ENCODE measurements at regions not wholly inside any gene's neighbourhood (a gene's known extent, or its start where the extent isn't known, plus 50 kb on each side); places are given as distances from the start of the nearest gene placed in this dataset.

DNA sequence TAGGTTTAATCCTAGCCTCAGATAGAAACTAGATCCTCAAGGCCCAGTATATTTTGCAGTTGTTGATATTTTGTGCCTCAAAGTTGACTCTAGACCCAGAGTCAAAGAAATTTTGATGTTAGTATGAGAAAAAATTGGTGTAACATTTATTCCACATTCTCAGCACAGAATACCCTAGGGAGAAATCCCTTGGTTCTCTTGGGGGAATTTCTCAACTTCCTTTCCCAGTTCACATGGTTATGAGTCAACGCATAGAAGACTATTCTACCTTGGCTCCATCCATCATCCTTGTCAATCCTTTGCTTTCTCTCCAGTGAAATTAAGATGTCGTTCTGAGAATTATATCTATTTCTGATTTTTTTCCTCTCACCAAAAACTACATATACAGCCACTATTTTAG, 145.3 kb downstream of the POSTN start:
- DNase-seq = no peak
- TF ChIP-seq, protein P1, sequence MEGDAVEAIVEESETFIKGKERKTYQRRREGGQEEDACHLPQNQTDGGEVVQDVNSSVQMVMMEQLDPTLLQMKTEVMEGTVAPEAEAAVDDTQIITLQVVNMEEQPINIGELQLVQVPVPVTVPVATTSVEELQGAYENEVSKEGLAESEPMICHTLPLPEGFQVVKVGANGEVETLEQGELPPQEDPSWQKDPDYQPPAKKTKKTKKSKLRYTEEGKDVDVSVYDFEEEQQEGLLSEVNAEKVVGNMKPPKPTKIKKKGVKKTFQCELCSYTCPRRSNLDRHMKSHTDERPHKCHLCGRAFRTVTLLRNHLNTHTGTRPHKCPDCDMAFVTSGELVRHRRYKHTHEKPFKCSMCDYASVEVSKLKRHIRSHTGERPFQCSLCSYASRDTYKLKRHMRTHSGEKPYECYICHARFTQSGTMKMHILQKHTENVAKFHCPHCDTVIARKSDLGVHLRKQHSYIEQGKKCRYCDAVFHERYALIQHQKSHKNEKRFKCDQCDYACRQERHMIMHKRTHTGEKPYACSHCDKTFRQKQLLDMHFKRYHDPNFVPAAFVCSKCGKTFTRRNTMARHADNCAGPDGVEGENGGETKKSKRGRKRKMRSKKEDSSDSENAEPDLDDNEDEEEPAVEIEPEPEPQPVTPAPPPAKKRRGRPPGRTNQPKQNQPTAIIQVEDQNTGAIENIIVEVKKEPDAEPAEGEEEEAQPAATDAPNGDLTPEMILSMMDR (IDR thresholded peaks at IDR 0.05; ENCODE audit: borderline replicate concordance, extremely low read depth, insufficient read depth) = no peak
- H3K4me1 ChIP-seq (ENCODE audit: control insufficient read depth in 2 of 3, insufficient read depth in 2 of 3, low read depth in 1 of 3, low read length in 3 of 3) = no peaks in the 10 kb centered on the region
- no peak overlapping the region for H3K4me3 ChIP-seq (ENCODE audit: low read length in 3 of 3)
- H3K9me3 ChIP-seq (ENCODE audit: control insufficient read depth in 2 of 3, insufficient read depth in 1 of 3, low read length in 3 of 3) = no peaks in the 10 kb centered on the region
- H3K9ac ChIP-seq (ENCODE audit: low read length in 3 of 3) = no peak overlapping the region
- intact Hi-C loops (cut with DNase I) = no loop called here
- H3K27ac ChIP-seq (ENCODE audit: low read depth in 2 of 2, low read length in 2 of 2) = no peak overlapping the region
- H3K27me3 ChIP-seq (ENCODE audit: control insufficient read depth, insufficient read depth, low read length) = no peaks in the 10 kb centered on the region
- no peaks in the 10 kb centered on the region for H3K36me3 ChIP-seq (ENCODE audit: control insufficient read depth in 2 of 3, insufficient read depth in 3 of 3, low read length in 3 of 3)
- FAIRE-seq = no peak

- Histone ChIP-seq H3K36me3 (ENCODE audit: control insufficient read depth in 2 of 3, insufficient read depth in 3 of 3, low read length in 3 of 3) (no peaks in the 10 kb centered on the region), H3K9ac (ENCODE audit: low read length in 3 of 3) (no peak overlapping the region), H3K9me3 (ENCODE audit: control insufficient read depth in 2 of 3, insufficient read depth in 1 of 3, low read length in 3 of 3) (no peaks in the 10 kb centered on the region), H3K4me3 (ENCODE audit: low read length in 3 of 3) (no peak overlapping the region), H3K4me1 (ENCODE audit: control insufficient read depth in 2 of 3, insufficient read depth in 2 of 3, low read depth in 1 of 3, low read length in 3 of 3) (no peaks in the 10 kb centered on the region), H3K27ac (ENCODE audit: low read depth in 2 of 2, low read length in 2 of 2) (no peak overlapping the region), H3K27me3 (ENCODE audit: control insufficient read depth, insufficient read depth, low read length) (no peaks in the 10 kb centered on the region)
- TF ChIP-seq, protein P1 (IDR thresholded peaks at IDR 0.05; ENCODE audit: borderline replicate concordance, extremely low read depth, insufficient read depth) = no peak
- intact Hi-C loops (cut with DNase I) = no loop called here
- FAIRE-seq (no peak), DNase-seq (no peak)
Observed at GRCh38 chr13:37450276-37450675, 148.3 kb downstream of the POSTN start.

- Histone ChIP-seq H3K4me1 (ENCODE audit: control insufficient read depth in 2 of 3, insufficient read depth in 2 of 3, low read depth in 1 of 3, low read length in 3 of 3) (no peaks in the 10 kb centered on the region), H3K9ac (ENCODE audit: low read length in 3 of 3) (no peak overlapping the region), H3K27me3 (ENCODE audit: control insufficient read depth, insufficient read depth, low read length) (no peaks in the 10 kb centered on the region), H3K36me3 (ENCODE audit: control insufficient read depth in 2 of 3, insufficient read depth in 3 of 3, low read length in 3 of 3) (no peaks in the 10 kb centered on the region), H3K27ac (ENCODE audit: low read depth in 2 of 2, low read length in 2 of 2) (no peak overlapping the region), H3K9me3 (ENCODE audit: control insufficient read depth in 2 of 3, insufficient read depth in 1 of 3, low read length in 3 of 3) (no peaks in the 10 kb centered on the region), H3K4me3 (ENCODE audit: low read length in 3 of 3) (no peak overlapping the region)
- TF ChIP-seq, protein P1 (IDR thresholded peaks at IDR 0.05; ENCODE audit: borderline replicate concordance, extremely low read depth, insufficient read depth) = no peak
- FAIRE-seq = no peak
- intact Hi-C loops (cut with DNase I) = no loop called here
- DNase-seq = peak in 2 of 5 donors; percentile 5 to 6
Observed at GRCh38 chr13:37448153-37448552, 150.4 kb downstream of the POSTN start.

- no peak overlapping the region for H3K9ac ChIP-seq (ENCODE audit: low read length in 3 of 3)
- H3K36me3 ChIP-seq (ENCODE audit: control insufficient read depth in 2 of 3, insufficient read depth in 3 of 3, low read length in 3 of 3) = no peaks in the 10 kb centered on the region
- H3K9me3 ChIP-seq (ENCODE audit: control insufficient read depth in 2 of 3, insufficient read depth in 1 of 3, low read length in 3 of 3) = no peaks in the 10 kb centered on the region
- intact Hi-C loops (cut with DNase I) = no loop called here
- H3K27me3 ChIP-seq (ENCODE audit: control insufficient read depth, insufficient read depth, low read length) = no peaks in the 10 kb centered on the region
- FAIRE-seq = no peak
- TF ChIP-seq, protein P1 (IDR thresholded peaks at IDR 0.05; ENCODE audit: borderline replicate concordance, extremely low read depth, insufficient read depth) = no peak
- H3K27ac ChIP-seq (ENCODE audit: low read depth in 2 of 2, low read length in 2 of 2) = no peak overlapping the region
- DNase-seq = no peak
- no peaks in the 10 kb centered on the region for H3K4me1 ChIP-seq (ENCODE audit: control insufficient read depth in 2 of 3, insufficient read depth in 2 of 3, low read depth in 1 of 3, low read length in 3 of 3)
- H3K4me3 ChIP-seq (ENCODE audit: low read length in 3 of 3) = no peak overlapping the region
Observed at GRCh38 chr13:37446503-37446902, 152.1 kb downstream of the POSTN start.
